HEK293 (cell line): ENCODE measurements at regions not wholly inside any gene's neighbourhood (a gene's known extent, or its start where the extent isn't known, plus 50 kb on each side); places are given as distances from the start of the nearest gene placed in this dataset.

Source experiments
- BCL11A ChIP-seq: fragments of 450-650 bp; formaldehyde crosslinking; IDR thresholded peaks from 2 replicates; pipeline ENCODE4 v1.5.1; 2016; ENCODE audit warnings: low read depth, missing biosample characterization, missing genetic modification characterization
- HOXA7 ChIP-seq: sonication (generic); formaldehyde crosslinking; IDR thresholded peaks from 2 replicates; pipeline ENCODE4 v1.8.1; 2022; ENCODE audit warnings: missing genetic modification reagents, borderline replicate concordance
- YY1 ChIP-seq: fragments of 450-650 bp; formaldehyde crosslinking; IDR thresholded peaks from 2 replicates; pipeline ENCODE4 v1.5.1; 2018; ENCODE audit warnings: missing biosample characterization, missing genetic modification characterization
- ZNF239 ChIP-seq: fragments of 450-650 bp; formaldehyde crosslinking; IDR thresholded peaks from 2 replicates; pipeline ENCODE4 v1.5.1; 2016; ENCODE audit warnings: missing biosample characterization, missing genetic modification characterization
- ZNF24 ChIP-seq: fragments of 450-650 bp; formaldehyde crosslinking; IDR thresholded peaks from 2 replicates; pipeline ENCODE4 v1.5.1; 2016; ENCODE audit warnings: missing biosample characterization, missing genetic modification characterization
- ZNF426 ChIP-seq: fragments of 450-650 bp; formaldehyde crosslinking; IDR thresholded peaks from 2 replicates; pipeline ENCODE4 v1.5.1; 2017; ENCODE audit warnings: missing biosample characterization, missing genetic modification characterization, mild to moderate bottlenecking, inconsistent platforms, moderate library complexity
- ZNF549 ChIP-seq: fragments of 450-650 bp; IDR thresholded peaks from 2 replicates; pipeline ENCODE4 v1.5.1; 2018; ENCODE audit warnings: missing biosample characterization, missing genetic modification characterization, mild to moderate bottlenecking, inconsistent platforms, moderate library complexity
- ZNF785 ChIP-seq: fragments of 450-650 bp; formaldehyde crosslinking; IDR thresholded peaks from 2 replicates; pipeline ENCODE4 v1.5.1; 2016; ENCODE audit warnings: missing biosample characterization, missing genetic modification characterization
- TF ChIP-seq, protein P1 (sequence below): fragments of 450-650 bp; formaldehyde crosslinking; IDR thresholded peaks from 2 replicates; pipeline ENCODE4 v1.5.1; 2016; ENCODE audit warnings: missing biosample characterization, missing genetic modification characterization
- TF ChIP-seq, protein P2 (sequence below): fragments of 450-650 bp; formaldehyde crosslinking; conservative IDR thresholded peaks from 2 replicates; pipeline ENCODE4 v1.5.1; 2016; ENCODE audit warnings: low read depth, missing biosample characterization, missing genetic modification characterization

DNA sequence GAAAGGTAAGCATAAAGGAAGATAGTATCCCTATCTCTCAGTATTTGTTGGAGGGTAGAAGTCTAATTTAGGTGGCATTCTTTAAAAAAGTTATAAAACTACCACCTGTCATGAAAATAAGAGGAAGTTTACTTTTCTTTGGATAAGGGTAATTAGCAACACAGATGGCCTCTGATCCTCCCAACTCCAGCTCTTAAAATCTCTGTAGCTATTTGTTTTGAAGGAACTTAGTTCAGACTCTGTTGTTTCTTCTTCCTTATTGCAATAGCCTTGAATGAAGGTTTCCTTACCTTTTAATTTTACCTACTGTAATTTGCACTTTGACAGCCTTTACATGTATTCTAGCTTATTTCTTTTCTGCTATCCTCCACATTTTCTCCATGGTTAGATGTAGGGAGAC lies 1261.3 kb downstream of the RAPGEF2 start:
- no peak for TF ChIP-seq ZNF426
- TF ChIP-seq YY1 (tag by site-specific recombination): no peak
- TF ChIP-seq ZNF785 (tag by site-specific recombination): no peak
- TF ChIP-seq ZNF239: no peak
- TF ChIP-seq, protein P1, sequence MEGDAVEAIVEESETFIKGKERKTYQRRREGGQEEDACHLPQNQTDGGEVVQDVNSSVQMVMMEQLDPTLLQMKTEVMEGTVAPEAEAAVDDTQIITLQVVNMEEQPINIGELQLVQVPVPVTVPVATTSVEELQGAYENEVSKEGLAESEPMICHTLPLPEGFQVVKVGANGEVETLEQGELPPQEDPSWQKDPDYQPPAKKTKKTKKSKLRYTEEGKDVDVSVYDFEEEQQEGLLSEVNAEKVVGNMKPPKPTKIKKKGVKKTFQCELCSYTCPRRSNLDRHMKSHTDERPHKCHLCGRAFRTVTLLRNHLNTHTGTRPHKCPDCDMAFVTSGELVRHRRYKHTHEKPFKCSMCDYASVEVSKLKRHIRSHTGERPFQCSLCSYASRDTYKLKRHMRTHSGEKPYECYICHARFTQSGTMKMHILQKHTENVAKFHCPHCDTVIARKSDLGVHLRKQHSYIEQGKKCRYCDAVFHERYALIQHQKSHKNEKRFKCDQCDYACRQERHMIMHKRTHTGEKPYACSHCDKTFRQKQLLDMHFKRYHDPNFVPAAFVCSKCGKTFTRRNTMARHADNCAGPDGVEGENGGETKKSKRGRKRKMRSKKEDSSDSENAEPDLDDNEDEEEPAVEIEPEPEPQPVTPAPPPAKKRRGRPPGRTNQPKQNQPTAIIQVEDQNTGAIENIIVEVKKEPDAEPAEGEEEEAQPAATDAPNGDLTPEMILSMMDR (tag by site-specific recombination): no peak
- no peak for TF ChIP-seq ZNF549 (tag by site-specific recombination)
- TF ChIP-seq, protein P2, sequence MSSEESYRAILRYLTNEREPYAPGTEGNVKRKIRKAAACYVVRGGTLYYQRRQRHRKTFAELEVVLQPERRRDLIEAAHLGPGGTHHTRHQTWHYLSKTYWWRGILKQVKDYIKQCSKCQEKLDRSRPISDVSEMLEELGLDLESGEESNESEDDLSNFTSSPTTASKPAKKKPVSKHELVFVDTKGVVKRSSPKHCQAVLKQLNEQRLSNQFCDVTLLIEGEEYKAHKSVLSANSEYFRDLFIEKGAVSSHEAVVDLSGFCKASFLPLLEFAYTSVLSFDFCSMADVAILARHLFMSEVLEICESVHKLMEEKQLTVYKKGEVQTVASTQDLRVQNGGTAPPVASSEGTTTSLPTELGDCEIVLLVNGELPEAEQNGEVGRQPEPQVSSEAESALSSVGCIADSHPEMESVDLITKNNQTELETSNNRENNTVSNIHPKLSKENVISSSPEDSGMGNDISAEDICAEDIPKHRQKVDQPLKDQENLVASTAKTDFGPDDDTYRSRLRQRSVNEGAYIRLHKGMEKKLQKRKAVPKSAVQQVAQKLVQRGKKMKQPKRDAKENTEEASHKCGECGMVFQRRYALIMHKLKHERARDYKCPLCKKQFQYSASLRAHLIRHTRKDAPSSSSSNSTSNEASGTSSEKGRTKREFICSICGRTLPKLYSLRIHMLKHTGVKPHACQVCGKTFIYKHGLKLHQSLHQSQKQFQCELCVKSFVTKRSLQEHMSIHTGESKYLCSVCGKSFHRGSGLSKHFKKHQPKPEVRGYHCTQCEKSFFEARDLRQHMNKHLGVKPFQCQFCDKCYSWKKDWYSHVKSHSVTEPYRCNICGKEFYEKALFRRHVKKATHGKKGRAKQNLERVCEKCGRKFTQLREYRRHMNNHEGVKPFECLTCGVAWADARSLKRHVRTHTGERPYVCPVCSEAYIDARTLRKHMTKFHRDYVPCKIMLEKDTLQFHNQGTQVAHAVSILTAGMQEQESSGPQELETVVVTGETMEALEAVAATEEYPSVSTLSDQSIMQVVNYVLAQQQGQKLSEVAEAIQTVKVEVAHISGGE (tag by site-specific recombination): no peak
- TF ChIP-seq HOXA7: no peak
- no peak for TF ChIP-seq ZNF24 (tag by site-specific recombination)
- TF ChIP-seq BCL11A (tag by site-specific recombination): no peak
